Eye (tissue), 1 donor: ENCODE measurements at regions not wholly inside any gene's neighbourhood (a gene's known extent, or its start where the extent isn't known, plus 50 kb on each side); places are given as distances from the start of the nearest gene placed in this dataset.

ENCODE experiments used
- DNase-seq: peaks from one replicate; pipeline ENCODE4 v3.0.0-alpha.2; 2015

GRCh38 chr7:18320971-18321567 lies 174.5 kb upstream of the HDAC9 start:
- peak; percentile 51 for DNase-seq

DNA sequence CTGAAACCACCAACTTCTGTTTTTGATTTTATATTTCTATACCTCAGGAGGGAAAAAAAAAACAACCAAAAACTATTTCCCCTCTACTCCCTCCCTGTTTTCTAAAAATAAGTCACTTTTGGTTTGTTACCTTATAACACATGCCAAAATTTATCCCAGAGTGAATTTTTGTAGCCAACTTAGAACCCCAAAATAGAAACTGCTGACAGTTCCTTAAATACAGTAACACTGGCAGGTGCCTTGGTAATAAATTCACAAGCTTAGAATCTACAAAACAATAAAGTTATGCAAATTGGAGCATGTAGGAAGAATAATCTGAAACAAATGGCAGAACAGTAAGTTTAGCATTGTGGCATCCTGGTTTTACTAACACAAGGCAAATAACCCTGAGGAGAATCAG lies 165.0 kb upstream of the HDAC9 start:
- no peak for DNase-seq

- DNase-seq: no peak
Observed at GRCh38 chr7:18336626-18337025, 158.9 kb upstream of the HDAC9 start.

GRCh38 chr7:18337048-18337809 lies 158.3 kb upstream of the HDAC9 start:
- no peak for DNase-seq

DNA sequence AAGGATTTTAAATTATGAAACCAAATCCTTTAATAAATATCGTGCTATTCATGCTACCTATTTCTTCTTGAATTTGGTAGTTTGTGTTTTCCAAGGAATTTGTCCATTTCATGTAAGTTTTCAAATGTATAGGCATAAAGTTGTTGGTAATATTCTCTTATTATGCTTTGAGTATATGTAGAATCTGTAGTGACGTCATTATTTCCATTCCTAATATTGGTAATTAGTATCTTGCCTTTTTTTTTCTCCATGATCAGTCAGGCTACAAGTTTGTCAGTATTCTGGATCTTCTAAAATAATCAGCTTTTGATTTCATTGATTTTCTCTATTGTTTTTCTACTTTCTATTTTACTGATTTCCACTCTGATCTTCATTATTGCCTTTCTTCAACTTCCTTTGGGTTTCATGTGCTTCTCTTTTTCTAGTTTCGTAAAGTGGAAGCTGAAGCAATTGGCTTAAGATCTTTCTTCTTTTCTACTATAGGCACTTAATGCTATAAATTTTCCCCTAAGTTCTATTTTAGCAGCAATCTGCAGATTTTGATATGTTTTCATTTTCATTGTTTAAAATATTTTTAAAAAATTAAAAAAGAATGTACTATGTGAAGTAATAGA lies 156.5 kb upstream of the HDAC9 start:
- DNase-seq: no peak

- DNase-seq: no peak
Observed at GRCh38 chr7:18341756-18342155, 153.8 kb upstream of the HDAC9 start.

GRCh38 chr7:18343047-18343446 lies 152.5 kb upstream of the HDAC9 start:
- no peak for DNase-seq

GRCh38 chr7:18344536-18344935 lies 151.0 kb upstream of the HDAC9 start:
- no peak for DNase-seq

- peak; percentile 88 for DNase-seq
Observed at GRCh38 chr7:18345641-18346234, 149.8 kb upstream of the HDAC9 start.

DNA sequence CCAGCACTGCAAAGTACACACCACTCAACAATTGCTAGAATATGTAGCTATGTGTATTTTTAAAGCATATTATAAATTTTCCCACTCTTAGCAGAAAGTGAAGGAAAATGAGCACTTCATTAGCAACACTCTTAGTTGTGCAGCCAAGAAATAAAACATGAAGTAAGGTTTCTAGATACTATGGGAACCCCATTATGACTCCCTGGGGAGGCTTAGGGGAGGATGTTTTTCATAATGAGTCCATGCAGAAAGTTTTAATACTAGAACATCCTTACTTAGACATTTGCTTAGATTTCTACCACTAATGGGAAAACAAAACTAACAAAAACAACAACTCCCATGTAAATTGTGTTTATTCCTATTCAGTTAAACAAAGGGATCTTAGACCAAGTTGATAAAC lies 148.4 kb upstream of the HDAC9 start:
- no peak for DNase-seq

DNA sequence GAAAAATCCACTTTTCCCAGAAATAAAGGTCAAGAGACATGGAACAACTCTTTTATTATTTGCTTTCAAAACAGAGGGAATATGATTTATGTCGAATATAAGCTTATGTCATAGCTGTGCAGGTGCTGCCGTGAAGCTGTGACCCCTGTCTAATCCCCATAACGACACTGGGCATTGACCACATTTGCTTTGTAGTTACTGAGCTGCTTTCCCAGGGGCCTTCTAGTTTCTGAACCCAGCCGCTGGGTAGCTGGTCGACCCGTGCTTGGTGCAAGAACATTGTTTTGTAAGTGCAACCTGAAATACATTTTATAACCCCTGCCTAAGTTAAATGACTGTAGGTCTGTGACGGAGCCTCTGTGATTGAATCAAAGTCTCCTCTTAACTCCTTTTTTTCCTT lies 144.9 kb upstream of the HDAC9 start:
- no peak for DNase-seq

- peak; percentile 84 for DNase-seq
Observed at GRCh38 chr7:18352339-18353255, 143.0 kb upstream of the HDAC9 start.

DNA sequence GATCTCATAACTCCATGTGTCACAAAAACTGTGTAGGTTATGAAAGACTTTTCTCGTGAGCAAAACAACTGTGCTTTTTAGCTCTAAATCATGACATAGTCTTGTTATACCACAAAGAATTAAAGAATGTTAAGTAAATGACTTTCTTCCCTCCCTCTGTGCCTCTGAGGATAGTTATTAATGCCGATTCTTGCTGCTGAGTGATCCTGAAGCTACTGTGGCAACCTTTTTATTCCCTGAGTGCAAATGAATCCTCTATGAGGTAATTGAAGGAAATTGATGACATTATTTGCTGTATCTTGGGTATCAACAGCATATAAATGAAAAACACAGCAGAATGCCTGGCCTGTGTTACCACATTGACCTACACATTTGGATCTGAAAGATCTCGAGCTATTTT lies 142.2 kb upstream of the HDAC9 start:
- DNase-seq: no peak

GRCh38 chr7:18354108-18355085 lies 141.2 kb upstream of the HDAC9 start:
- no peak for DNase-seq

- DNase-seq: peak; percentile 73
Observed at GRCh38 chr7:18356191-18356645, 139.3 kb upstream of the HDAC9 start.

GRCh38 chr7:18357691-18358090 lies 137.9 kb upstream of the HDAC9 start:
- DNase-seq: no peak

- DNase-seq: no peak
Observed at GRCh38 chr7:18361756-18362155, 133.8 kb upstream of the HDAC9 start.

DNA sequence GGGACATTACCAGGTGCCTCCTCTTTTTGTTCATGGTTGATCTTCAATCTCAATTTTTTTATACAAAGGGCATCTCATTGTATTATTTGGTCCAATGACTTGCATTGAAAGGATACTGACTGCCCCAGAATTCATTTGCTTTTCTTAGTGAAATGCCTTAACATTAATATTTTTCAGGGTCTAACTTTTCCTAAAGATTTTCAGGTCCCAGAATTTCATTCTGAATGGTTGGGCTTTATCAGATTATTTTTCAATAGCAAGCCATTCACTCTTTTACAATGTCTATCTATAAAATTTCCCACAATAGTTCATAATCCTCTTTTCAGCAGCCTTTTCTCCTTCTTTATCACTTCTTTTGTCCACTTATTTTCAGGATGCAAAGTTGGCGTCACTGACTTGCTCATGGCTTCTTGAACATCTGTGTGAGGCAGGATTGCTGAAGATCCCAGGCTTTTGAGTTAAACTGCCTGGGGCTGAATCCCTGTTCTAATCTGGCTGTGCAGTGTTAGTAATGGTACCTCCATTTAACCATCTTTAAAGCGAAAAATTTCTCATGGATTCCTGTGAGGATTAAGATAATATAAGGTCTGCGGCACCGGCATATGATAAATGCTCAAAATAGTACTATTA lies 131.7 kb upstream of the HDAC9 start:
- no peak for DNase-seq

DNA sequence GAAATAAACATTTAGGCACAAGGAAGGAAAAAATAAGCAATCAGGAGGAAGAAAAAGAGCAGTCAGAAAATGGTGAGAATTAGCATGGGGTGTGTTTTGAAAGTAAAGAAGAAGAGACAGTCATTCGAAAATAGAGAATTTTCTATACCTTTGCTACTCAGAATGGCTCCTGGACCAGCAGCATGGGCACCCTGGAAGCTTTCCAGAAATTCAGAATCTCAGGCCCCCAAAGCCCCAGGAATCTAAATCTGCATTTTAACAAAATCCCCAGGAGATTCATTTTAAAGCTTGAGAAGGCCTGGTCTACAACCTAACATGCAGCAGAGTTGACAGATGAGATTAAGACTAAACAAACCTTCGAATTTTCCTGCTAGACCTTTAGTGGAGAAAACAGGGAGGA lies 131.2 kb upstream of the HDAC9 start:
- no peak for DNase-seq

GRCh38 chr7:18366394-18366793 lies 129.2 kb upstream of the HDAC9 start:
- no peak for DNase-seq

DNA sequence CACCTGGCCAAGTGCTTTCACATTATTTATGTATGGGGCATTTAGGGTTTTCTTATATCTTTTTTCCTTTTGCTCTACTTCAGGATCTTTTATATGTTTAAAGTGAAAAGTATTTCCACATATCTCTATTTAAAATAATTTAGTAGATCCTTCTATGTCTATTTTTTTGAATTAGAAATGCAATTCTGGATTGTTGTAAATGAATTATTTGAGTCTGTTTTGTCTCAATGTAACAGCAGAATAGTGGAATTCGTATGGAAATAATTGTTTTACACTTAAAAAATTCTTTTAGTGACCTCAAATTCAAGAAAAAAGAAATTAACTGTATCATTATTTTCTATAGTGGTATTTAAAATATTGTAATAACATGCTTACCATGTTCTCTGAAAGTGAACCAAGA lies 126.5 kb upstream of the HDAC9 start:
- DNase-seq: no peak
